Loucy (cell line): ENCODE measurements at regions not wholly inside any gene's neighbourhood (a gene's known extent, or its start where the extent isn't known, plus 50 kb on each side); places are given as distances from the start of the nearest gene placed in this dataset.

Experiments used
- CTCF ChIP-seq: fragments of 200-600 bp; sonication (generic); conservative IDR thresholded peaks from 2 replicates; pipeline ENCODE4 v1.5.1; 2014; ENCODE audit warnings: mild to moderate bottlenecking, antibody characterized with exemption, low read length
- EZH2phosphoT487 ChIP-seq: fragments of 200-600 bp; IDR thresholded peaks from 2 replicates; pipeline ENCODE4 v1.6.1; 2018; ENCODE audit warnings: antibody characterized with exemption, mild to moderate bottlenecking, moderate library complexity, borderline replicate concordance

DNA sequence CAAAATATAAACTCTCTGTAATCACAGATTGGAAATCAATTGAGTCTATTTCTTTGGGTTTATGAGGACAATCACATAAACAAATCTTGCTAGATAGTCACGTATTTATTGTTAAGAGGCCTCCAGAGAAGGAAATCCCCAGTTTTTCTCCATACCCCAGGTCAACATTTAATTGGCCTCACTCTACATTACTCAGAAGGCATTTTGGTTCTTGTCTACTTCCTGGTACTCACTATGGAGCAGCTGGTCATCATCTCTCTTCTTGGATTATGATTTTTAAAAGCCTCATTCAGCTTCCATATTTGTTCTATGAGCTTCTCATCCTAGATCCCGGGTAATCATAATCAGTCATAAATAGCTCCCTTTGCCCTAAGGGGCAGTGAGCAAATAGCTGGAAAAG is 81.6 kb upstream of the LNX1 start:
- TF ChIP-seq CTCF (no peak), EZH2phosphoT487 (no peak)
